Stimulated activated naive B cell treated with anti-CD40 and anti-IgM and Interleukin-4, amounts not matched to agents 10 μg/mL and 1 μg/mL and 100 μg/mL, for 72 hours (primary cell): ENCODE measurements at regions not wholly inside any gene's neighbourhood (a gene's known extent, or its start where the extent isn't known, plus 50 kb on each side); places are given as distances from the start of the nearest gene placed in this dataset.
"Not testable (repeated sequence)": the region's sequence is repeated elsewhere in the genome, so short reads cannot be mapped to it uniquely, and the experiment has no call there.

Experiments used
- ATAC-seq, 2 donors: fragments of 150-1000 bp; cut with Tn5 transposase; replicated peaks; 2 replicates each; pipeline ENCODE4 v1.10.0; 2021; ENCODE audit warnings: moderate library complexity in 1 of 2
- DNase-seq: peaks from one replicate; pipeline ENCODE4 v3.0.0; 2021
- H3K27ac Mint-ChIP-seq: one replicate; pipeline ENCODE4 v1.8.0; 2022; ENCODE audit warnings: mild to moderate bottlenecking, mixed read lengths
- H3K27me3 Mint-ChIP-seq, 2 donors: one replicate each; pipeline ENCODE4 v1.8.0; 2022; ENCODE audit warnings: mixed read lengths in 2 of 2
- H3K36me3 Mint-ChIP-seq, 2 donors: one replicate each; pipeline ENCODE4 v1.8.0; 2022; ENCODE audit warnings: mixed read lengths in 2 of 2, mild to moderate bottlenecking in 1 of 2
- H3K4me1 Mint-ChIP-seq, 2 donors: one replicate each; pipeline ENCODE4 v1.8.0; 2022; ENCODE audit warnings: mixed read lengths in 2 of 2, mild to moderate bottlenecking in 1 of 2
- H3K4me3 Mint-ChIP-seq, 2 donors: one replicate each; pipeline ENCODE4 v1.8.0; 2022; ENCODE audit warnings: mild to moderate bottlenecking in 2 of 2, mixed read lengths in 2 of 2, moderate library complexity in 1 of 2
- H3K9me3 Mint-ChIP-seq, 2 donors: one replicate each; pipeline ENCODE4 v1.8.0; 2022; ENCODE audit warnings: mixed read lengths in 2 of 2, mild to moderate bottlenecking in 1 of 2

DNA sequence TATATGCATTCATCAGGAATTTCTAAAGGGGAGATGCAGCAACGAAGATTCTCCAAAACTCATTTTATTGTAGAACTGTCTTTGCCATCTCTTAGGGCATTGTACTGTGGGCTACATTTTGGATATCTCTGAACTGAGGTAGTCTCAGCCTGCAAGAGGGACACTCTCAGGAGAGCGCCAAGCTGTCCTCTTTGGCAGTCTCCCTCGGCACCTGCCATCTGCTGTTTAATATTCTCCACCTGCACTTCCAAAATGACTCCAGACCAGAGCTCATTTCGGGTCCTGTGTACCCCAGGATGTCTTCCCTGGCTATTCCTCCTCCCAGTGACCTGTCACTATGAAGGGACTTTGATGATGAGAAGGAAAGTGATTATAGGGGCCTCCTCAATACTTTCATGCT lies 356.3 kb upstream of the C1orf174 start:
- Mint-ChIP-seq H3K36me3 (peaks cover 9 to 10% of the 10 kb centered on the region in 2 donors), H3K27ac (no peak overlapping the region)
- no peak for ATAC-seq

DNA sequence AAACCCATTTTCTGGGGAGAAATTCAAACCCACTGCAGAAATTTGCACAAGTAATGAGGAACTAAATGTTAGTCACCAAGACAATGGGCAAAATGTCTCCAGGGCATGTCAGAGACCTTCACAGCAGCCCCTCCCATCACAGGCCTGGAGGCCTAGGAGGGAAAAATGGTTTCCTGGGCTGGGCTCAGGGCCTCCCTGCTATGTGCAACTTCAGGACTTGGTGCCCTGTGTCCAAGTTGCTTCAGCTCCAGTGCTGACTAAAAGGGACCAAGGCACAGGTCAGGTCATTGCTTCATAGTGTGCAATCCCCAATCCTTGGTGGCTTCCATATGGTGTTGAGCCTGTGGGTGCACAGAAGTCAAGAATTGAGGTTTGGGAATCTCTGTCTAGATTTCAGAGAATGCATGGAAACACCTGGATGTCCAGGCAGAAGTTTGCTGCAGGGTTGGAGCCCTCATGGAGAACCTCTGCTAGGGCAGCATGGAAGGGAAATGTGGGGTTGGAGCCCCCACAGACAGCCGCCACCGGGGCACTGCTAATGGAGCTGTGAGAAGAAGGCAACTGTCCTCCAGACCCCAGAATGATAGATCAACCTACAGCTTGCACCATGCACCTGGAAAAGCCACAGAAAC lies 358.2 kb upstream of the C1orf174 start:
- H3K9me3 Mint-ChIP-seq: peaks cover 20 to 39% of the 10 kb centered on the region in 2 donors
- H3K4me1 Mint-ChIP-seq, ATAC-seq, H3K27ac Mint-ChIP-seq, H3K4me3 Mint-ChIP-seq, DNase-seq: not testable (repeated sequence)
- peaks cover 4 to 19% of the 10 kb centered on the region in 2 donors for H3K27me3 Mint-ChIP-seq
- H3K36me3 Mint-ChIP-seq: peaks cover 9 to 10% of the 10 kb centered on the region in 2 donors

More for the DNA sequence above, 356.3 kb upstream of the C1orf174 start:
- Mint-ChIP-seq H3K4me1 (peaks cover 0 to 2% of the 10 kb centered on the region in 2 donors), H3K9me3 (peaks cover 20 to 35% of the 10 kb centered on the region in 2 donors), H3K27me3 (peaks cover 7 to 8% of the 10 kb centered on the region in 2 donors), H3K4me3 (no peak overlapping the region)
- no peak for DNase-seq

DNA sequence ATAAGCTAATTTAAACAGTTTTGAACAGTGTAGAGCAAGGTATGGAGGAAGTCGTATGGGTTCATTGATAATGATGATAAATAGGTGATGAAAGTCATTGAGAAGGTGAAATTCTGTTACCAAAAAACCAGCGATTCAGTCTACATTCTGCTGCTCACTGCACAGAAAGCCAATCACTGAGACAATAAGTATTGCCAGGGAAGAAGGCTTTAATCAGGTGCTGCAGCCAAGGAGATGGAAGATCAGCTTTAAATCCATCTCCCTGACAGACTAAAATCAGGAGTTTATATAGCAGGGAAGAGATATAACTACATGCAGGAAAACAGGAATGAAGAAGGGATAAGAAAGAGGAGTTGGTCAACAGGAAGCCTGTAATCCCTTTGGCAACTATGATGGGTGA lies 361.3 kb upstream of the C1orf174 start:
- DNase-seq (no peak), ATAC-seq (no peak)
- Mint-ChIP-seq H3K36me3 (peaks cover 9% of the 10 kb centered on the region in 2 donors), H3K27ac (no peak overlapping the region), H3K9me3 (peaks cover 18 to 36% of the 10 kb centered on the region in 2 donors), H3K4me1 (peaks cover 5 to 7% of the 10 kb centered on the region in 2 donors), H3K4me3 (no peak overlapping the region), H3K27me3 (peaks cover 13 to 33% of the 10 kb centered on the region in 2 donors)

DNA sequence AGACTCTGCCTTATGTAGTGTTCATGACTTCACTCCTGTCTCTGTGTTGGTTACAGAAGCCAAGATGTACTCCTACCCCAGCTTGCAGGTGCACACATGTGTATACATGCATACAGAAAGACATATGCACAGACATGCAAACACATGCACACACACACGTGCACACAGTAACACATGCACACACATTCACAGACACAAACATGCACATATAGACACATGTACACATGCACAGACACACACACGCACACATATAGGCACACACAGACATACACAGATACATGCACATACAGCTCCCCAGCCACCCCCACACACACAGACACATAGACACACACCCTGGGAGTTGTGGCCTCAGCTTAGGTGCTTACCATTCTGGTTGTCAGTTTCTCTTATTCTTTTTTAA lies 362.6 kb upstream of the C1orf174 start:
- no peak for ATAC-seq
- Mint-ChIP-seq H3K4me3 (no peak overlapping the region), H3K27ac (no peak overlapping the region), H3K27me3 (peaks cover 13 to 35% of the 10 kb centered on the region in 2 donors), H3K9me3 (peaks cover 8 to 23% of the 10 kb centered on the region in 2 donors), H3K36me3 (peaks cover 2% of the 10 kb centered on the region in 2 donors), H3K4me1 (peaks cover 6 to 7% of the 10 kb centered on the region in 2 donors)
- no peak for DNase-seq

DNA sequence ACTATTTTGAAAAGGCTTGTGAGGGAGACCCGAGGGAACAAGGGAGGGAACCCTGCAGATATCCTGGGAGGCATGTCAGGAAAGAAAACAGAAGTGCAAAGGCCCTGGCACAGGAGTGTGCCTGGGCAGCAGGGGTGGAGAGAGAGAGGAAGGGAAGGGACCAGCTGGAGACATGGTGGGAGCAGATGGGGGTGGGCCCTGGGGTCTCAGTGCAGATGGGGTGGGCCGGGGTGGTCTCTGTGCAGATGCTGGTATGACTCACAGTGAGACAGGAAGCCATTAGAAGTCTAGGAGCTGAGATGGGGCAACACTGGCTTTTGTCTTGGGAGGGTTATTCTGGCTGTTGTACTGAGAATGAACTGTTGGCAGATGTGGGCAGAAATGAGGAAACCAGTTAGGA lies 363.6 kb upstream of the C1orf174 start:
- no peak overlapping the region for H3K27ac Mint-ChIP-seq

DNA sequence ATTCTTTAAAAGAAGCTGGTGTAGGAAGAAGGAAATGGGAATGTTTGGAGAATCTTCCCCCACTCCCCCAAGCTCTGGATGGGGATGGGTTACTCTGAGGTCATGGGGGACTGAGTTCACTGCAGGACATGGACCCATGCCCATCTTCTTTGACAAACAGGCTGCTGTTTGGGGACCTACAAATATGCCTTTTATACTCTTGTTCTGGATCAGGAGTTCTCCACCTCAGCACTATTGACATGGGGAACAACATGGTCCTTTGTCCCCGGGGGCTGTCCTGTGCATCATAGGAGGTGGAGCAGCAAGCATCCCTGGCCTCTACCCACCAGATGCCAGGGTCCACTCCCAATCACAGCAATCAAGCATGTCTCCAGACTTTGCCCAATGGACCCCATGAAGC lies 365.8 kb upstream of the C1orf174 start:
- H3K9me3 Mint-ChIP-seq: peaks cover 1 to 8% of the 10 kb centered on the region in 2 donors
- peaks cover 7% of the 10 kb centered on the region in 2 donors for H3K4me1 Mint-ChIP-seq
- H3K4me3 Mint-ChIP-seq: no peak overlapping the region
- no peaks in the 10 kb centered on the region for H3K36me3 Mint-ChIP-seq
- no peak overlapping the region for H3K27ac Mint-ChIP-seq
- DNase-seq (no peak), ATAC-seq (no peak)
- peaks cover 13 to 45% of the 10 kb centered on the region in 2 donors for H3K27me3 Mint-ChIP-seq

More for the DNA sequence above, 363.6 kb upstream of the C1orf174 start:
- H3K36me3 Mint-ChIP-seq: no peaks in the 10 kb centered on the region
- ATAC-seq (no peak), DNase-seq (no peak)
- no peak overlapping the region for H3K4me3 Mint-ChIP-seq
- H3K9me3 Mint-ChIP-seq: peaks cover 4 to 16% of the 10 kb centered on the region in 2 donors
- peaks cover 13 to 43% of the 10 kb centered on the region in 2 donors for H3K27me3 Mint-ChIP-seq
- H3K4me1 Mint-ChIP-seq: peaks cover 7% of the 10 kb centered on the region in 2 donors

DNA sequence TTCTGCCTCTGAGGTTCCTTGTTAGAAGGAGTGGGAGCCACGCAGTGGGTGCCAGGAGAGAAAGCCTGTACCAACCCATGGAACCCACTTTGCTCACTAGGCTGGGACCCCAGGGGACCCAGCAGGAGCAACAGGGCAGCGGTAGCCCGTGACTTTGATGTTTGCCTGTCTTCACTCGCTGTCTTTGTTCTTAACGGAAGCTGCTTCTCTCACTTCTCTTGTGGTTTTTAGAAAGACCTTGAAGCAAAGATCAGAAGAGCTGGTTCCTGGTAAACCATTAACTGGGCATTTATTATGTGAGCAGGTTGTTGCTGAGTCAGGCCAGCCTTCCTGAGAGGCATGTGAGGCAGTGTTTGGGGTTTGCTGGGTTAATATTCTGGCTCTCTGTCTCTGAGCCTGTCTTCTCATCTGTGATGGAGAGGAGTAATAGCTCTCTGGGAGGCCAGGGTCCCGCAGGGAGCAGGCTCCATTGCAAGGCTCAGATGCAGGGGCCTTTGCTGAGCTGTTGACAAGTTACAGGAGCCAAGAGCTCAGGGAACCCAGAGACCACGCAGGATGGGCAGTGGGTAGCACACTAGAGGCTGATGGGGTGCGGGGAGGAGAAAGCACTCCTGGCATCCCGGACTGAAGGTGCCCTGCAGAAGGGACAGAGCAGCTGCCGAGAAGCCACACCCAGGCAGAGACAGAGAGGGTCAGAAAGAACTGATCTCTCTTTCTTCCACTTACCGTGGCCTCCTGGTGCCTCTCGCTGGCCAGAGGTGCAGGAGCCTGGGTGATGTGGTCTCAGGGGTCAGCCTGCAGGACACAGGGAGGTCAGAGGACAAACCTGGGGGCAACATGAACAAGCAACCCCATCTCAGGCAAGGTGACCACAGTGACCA lies 367.5 kb upstream of the C1orf174 start:
- ATAC-seq (peak; percentile 86 to 94), DNase-seq (peak; percentile 6)
- Mint-ChIP-seq H3K36me3 (no peaks in the 10 kb centered on the region), H3K27me3 (peaks cover 13 to 47% of the 10 kb centered on the region in 2 donors), H3K9me3 (no peaks in the 10 kb centered on the region), H3K27ac (no peak overlapping the region), H3K4me1 (peaks cover 6% of the 10 kb centered on the region in 2 donors), H3K4me3 (no peak overlapping the region)

DNA sequence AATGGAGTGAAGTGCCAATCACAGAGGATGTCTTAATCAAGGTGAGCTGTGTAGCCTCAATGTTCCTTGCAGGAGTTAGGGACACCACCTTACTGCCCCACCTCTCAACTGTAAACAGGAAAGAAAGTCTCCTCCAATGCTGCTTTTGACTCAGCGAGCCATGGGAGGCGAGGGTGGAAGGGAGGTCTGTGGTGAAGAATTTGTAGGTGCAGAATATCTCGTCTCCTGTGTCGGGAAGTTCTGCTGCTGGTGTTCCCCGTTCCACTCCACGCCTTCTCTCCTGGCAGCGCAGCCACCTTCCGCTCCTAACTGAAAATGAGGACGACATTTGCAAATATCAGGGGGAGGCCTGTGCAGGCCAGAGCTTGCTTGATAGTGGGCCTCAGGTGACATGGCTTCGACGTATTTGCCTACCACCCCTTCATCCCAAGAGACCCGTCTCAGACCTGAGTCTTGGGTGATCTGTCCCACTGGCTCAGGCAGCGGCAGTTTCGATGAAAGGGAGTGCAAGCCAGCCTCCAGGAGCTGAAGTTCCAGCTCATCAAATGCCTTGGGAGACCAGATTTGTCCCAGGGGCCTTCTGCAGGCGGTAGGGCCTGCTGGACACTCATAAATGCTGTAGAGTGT lies 368.3 kb upstream of the C1orf174 start:
- ATAC-seq (no peak), DNase-seq (no peak)
- Mint-ChIP-seq H3K4me1 (peaks cover 0 to 3% of the 10 kb centered on the region in 2 donors), H3K27ac (no peak overlapping the region), H3K27me3 (peaks cover 15 to 48% of the 10 kb centered on the region in 2 donors), H3K36me3 (no peaks in the 10 kb centered on the region), H3K4me3 (no peak overlapping the region), H3K9me3 (no peaks in the 10 kb centered on the region)

DNA sequence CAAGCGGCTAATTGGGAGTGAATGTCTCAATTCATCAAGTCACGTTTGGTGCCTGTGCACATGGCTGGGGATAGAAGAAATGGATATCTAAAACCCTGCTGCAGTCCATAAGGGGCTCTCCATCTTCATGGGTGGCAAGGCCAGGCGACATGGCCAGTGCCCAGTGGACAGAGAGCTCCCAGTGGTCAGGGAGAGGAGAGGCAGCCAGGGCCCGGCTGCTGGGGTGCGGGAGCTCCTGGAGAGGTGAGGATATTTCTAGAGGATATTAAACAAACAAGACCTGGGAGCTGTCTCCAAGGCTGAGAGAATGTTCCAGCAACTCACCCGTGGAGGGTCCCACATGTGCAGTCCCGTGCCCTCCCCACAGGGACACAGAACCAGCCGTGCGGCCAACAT lies 368.8 kb upstream of the C1orf174 start:
- DNase-seq (no peak), ATAC-seq (no peak)
- H3K4me3 Mint-ChIP-seq: no peak overlapping the region
- peaks cover 12 to 48% of the 10 kb centered on the region in 2 donors for H3K27me3 Mint-ChIP-seq
- no peaks in the 10 kb centered on the region for H3K36me3 Mint-ChIP-seq
- no peaks in the 10 kb centered on the region for H3K9me3 Mint-ChIP-seq
- H3K4me1 Mint-ChIP-seq: peaks cover 0 to 3% of the 10 kb centered on the region in 2 donors
- no peak overlapping the region for H3K27ac Mint-ChIP-seq

DNA sequence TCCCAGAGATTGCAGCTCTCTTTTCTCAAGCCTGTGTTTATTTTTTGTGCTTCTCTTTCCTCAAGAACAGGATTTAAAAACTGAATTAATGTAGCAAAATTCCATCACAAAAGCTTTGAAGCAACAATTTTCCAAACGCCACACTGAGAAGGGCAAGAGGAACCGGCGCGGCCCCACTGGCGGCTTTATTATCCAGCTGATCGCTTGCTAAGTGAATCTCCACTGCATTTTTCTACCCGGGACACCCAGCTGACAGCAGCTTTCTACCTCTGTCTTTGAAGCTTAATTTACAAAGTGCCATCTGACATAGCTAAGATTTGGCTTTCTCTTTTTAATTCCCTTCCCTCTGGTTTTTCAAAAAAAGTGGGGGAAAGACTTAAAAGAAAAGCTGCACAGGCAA lies 369.3 kb upstream of the C1orf174 start:
- Mint-ChIP-seq H3K4me1 (peaks cover 0 to 3% of the 10 kb centered on the region in 2 donors), H3K27ac (no peak overlapping the region), H3K36me3 (no peaks in the 10 kb centered on the region), H3K27me3 (peaks cover 9 to 44% of the 10 kb centered on the region in 2 donors), H3K9me3 (no peaks in the 10 kb centered on the region), H3K4me3 (no peak overlapping the region)
- no peak for ATAC-seq
- DNase-seq: no peak

DNA sequence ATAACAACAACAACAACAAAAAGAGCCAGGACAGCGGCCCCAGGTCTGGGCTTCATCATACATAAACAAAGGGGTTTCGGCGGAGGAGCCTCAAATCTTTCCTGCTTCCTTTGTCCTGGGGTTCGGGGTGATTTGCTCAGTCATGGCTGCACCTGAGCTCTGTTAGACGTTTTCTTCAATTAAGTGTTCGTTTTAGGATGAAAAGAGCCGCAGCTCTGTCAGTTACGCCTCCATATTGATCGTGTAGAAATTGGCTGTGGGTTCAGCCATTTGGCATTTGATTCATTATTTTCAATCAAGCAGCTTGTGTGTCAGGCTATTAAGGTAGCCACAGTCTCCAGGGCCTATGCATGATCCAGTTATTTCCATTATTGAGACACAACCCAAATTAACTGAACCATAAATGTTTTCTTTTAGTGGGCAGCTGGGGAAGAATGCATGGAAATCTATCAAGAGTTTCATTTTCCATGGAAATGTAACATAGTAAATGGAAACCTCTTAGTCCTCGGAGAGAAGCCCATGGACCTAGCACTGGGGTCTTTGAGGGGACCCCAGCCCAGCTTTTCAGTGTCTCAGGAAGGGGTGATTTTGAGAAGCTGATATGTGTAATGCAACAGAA lies 370.0 kb upstream of the C1orf174 start:
- H3K4me3 Mint-ChIP-seq: no peak overlapping the region
- no peak for ATAC-seq
- peaks cover 5 to 45% of the 10 kb centered on the region in 2 donors for H3K27me3 Mint-ChIP-seq
- H3K27ac Mint-ChIP-seq: no peak overlapping the region
- DNase-seq: no peak
- H3K4me1 Mint-ChIP-seq: peaks cover 0 to 3% of the 10 kb centered on the region in 2 donors
- H3K36me3 Mint-ChIP-seq: no peaks in the 10 kb centered on the region
- no peaks in the 10 kb centered on the region for H3K9me3 Mint-ChIP-seq

DNA sequence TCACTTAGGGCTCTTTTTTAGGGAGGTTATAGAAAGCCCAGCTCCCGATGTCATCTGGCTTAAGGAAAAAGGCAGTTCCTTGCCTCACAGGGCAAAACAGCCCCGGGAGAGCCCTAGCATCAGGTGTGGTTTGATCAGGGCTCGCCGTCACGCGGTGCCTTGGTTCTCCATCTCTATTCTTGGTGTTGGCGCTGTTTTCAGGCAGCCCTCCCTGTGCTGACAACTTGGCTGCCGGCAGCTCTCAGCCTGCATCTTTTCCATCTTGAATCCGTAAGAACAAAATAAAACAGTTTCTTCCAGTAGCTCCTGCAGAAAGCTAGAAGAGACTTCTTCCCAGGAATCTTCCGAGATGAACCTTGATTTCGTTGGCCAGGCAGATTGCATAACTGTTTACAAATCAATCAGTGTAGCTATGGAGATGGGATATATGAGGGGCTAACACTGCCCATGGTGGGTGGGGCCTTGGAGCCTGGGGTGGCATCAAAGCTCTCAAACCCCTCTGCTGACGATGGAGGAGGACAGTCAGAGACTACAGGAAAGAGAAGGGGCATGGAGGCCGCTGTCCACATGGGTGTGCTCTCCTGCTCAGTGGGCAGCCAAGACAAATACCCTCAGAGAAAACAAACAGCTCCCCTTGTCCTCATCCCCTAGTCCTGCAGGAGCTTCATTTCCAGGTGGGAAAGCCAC lies 370.7 kb upstream of the C1orf174 start:
- ATAC-seq (no peak), DNase-seq (no peak)
- Mint-ChIP-seq H3K4me3 (no peak overlapping the region), H3K4me1 (peaks cover 0 to 3% of the 10 kb centered on the region in 2 donors), H3K27me3 (peaks cover 7 to 53% of the 10 kb centered on the region in 2 donors), H3K36me3 (no peaks in the 10 kb centered on the region), H3K9me3 (peaks cover 0 to 2% of the 10 kb centered on the region in 2 donors), H3K27ac (no peak overlapping the region)

DNA sequence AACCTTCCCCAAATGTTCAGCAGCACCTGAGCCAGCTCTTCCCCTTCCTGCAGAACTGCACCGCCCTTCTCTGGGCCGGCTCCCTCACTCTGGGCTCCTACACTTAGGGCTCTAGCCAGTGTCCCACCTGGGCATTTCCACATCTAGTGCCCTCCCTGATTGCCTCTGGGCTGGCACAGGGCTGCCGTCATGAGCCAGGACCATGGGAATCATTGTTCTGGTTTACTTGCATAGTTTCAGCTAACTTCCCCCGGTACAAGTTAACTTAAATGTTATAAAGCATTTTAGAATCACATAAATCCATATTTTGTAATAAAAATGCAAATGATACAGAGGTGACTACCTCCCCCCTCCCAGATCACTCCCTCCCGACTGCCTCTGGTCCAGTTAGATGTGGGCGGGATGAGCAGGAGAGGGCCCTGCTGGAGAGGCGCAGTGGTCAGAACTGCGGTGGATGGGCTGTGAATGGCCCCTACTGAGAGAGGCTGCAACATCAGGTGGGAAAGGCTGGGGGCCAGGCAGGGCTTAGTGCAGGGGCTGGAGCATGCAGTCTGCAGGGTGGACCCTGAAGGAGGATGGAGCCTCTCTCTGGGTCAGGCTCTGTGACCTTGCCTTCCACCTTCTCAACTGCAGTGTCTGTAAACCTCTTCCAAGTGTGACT lies 371.4 kb upstream of the C1orf174 start:
- H3K9me3 Mint-ChIP-seq: peaks cover 0 to 3% of the 10 kb centered on the region in 2 donors
- ATAC-seq: no peak
- peaks cover 0 to 3% of the 10 kb centered on the region in 2 donors for H3K4me1 Mint-ChIP-seq
- H3K27ac Mint-ChIP-seq: no peak overlapping the region
- no peaks in the 10 kb centered on the region for H3K36me3 Mint-ChIP-seq
- H3K27me3 Mint-ChIP-seq: peaks cover 13 to 59% of the 10 kb centered on the region in 2 donors
- DNase-seq: no peak
- H3K4me3 Mint-ChIP-seq: no peak overlapping the region
